Naive thymus-derived CD8-positive, alpha-beta T cell (primary cell): ENCODE measurements at regions not wholly inside any gene's neighbourhood (a gene's known extent, or its start where the extent isn't known, plus 50 kb on each side); places are given as distances from the start of the nearest gene placed in this dataset.
"Not testable (repeated sequence)": the region's sequence is repeated elsewhere in the genome, so short reads cannot be mapped to it uniquely, and the experiment has no call there.

ENCODE experiments used
- ATAC-seq, 2 donors: fragments of 150-1000 bp; cut with Tn5 transposase in 1 of 2; sonication (Bioruptor Pico), chemical (Tn5 transposase) in 1 of 2; 1 replicate in 1 of 2; 2 replicates in 1 of 2; pipeline ENCODE4 v1.10.0; 2021; ENCODE audit warnings: mild to moderate bottlenecking in 2 of 2, moderate library complexity in 2 of 2
- POLR2A ChIA-PET: fragments of 350-600 bp; sonication (Branson Sonifier 250); formaldehyde crosslinking; loops from one replicate; lab custom pipeline; 2021; ENCODE audit warnings: antibody characterized with exemption; lab: Charles Lee
- DNase-seq, 10 donors: peaks; one replicate each; pipeline versions ENCODE4 v3.0.0 to v3.0.0-alpha.2; 2020 to 2022
- H3K27ac Mint-ChIP-seq, 10 donors: one replicate each; pipeline ENCODE4 v1.8.0; 2020 to 2022; ENCODE audit warnings: mild to moderate bottlenecking in 10 of 10, mixed read lengths in 10 of 10, moderate library complexity in 4 of 10, inconsistent platforms in 1 of 10
- H3K27me3 Mint-ChIP-seq, 5 donors: one replicate each; pipeline ENCODE4 v1.8.0; 2021 to 2022; ENCODE audit warnings: mixed read lengths in 5 of 5
- H3K36me3 Mint-ChIP-seq, 3 donors: one replicate each; pipeline ENCODE4 v1.8.0; 2020 to 2022; ENCODE audit warnings: mixed read lengths in 3 of 3, mild to moderate bottlenecking in 2 of 3, inconsistent platforms in 1 of 3
- H3K4me1 Mint-ChIP-seq, 4 donors: one replicate each; pipeline ENCODE4 v1.8.0; 2021 to 2022; ENCODE audit warnings: mixed read lengths in 4 of 4
- H3K4me3 Mint-ChIP-seq, 10 donors: one replicate each; pipeline ENCODE4 v1.8.0; 2020 to 2022; ENCODE audit warnings: mild to moderate bottlenecking in 10 of 10, mixed read lengths in 10 of 10, moderate library complexity in 6 of 10, inconsistent platforms in 1 of 10
- H3K9me3 Mint-ChIP-seq, 9 donors: one replicate each; pipeline ENCODE4 v1.8.0; 2020 to 2022; ENCODE audit warnings: mixed read lengths in 9 of 9, mild to moderate bottlenecking in 3 of 9, inconsistent platforms in 1 of 9, moderate library complexity in 1 of 9

DNA sequence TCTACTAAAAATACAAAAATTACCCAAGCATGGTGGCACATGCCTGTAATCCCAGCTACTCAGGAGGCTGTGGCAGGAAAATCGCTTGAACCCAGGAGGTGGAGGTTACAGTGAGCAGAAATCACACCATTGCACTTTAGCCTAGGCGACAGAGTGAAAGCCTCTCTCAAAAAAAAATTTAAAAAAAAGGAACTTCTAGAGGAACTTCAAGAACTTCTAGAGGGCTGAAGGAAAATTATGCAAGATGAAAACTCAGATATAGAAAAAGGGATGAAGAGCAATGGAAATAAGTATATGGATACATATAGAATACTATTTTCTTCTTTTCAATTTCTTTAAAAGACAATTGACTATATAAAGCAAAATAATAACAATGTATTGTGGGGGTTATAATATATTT lies 51.2 kb upstream of the PRR5 start:
- Mint-ChIP-seq H3K27ac (no peak overlapping the region), H3K9me3 (no peaks in the 10 kb centered on the region), H3K4me1 (no peaks in the 10 kb centered on the region), H3K4me3 (no peak overlapping the region), H3K36me3 (no peaks in the 10 kb centered on the region), H3K27me3 (peaks cover 0 to 2% (median 0%) of the 10 kb centered on the region in 5 donors)
- POLR2A ChIA-PET = no interaction called here
- ATAC-seq = no peak
- no peak for DNase-seq

DNA sequence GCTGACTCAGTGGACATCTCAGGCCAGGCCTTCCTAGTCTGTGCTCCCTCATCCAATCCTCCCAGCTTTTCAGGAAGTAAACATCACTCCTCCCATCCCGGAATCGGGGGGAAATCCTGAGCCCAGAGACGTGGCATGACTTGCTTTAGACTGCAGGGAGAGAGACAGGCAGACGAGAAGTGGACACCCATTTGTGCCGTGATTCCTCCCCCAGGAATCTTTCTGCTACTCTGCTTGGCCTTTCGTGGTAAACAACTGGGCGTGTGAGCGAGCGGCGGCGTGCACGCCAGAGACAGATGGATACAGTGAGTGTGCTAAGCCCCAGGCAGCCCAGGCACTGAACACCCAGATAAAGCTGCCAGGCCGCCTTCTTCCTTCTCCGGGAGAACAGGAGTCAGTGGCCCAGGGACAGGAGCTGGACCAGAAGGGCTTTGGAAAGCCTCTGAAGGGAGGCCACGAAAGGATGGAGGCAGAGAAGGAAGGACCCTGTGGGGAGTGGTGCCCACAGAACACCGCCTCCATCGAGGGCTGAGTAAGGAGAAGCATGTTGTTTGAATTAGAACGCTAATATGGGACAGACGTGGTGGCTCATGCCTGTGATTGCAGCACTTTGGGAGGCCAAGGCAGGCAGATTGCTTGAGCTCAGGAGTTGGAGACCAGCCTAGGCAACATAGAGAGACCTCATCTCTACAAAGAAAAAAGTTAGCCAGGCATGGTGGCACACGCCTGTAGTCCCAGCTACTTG lies 53.0 kb upstream of the PRR5 start:
- Mint-ChIP-seq H3K36me3 (peaks cover 0 to 2% (median 0%) of the 10 kb centered on the region in 3 donors), H3K27ac (peak overlapping the region in 1 of 10 donors; percentile 15), H3K27me3 (peaks cover 0 to 2% (median 0%) of the 10 kb centered on the region in 5 donors), H3K9me3 (no peaks in the 10 kb centered on the region), H3K4me1 (no peaks in the 10 kb centered on the region), H3K4me3 (no peak overlapping the region)
- POLR2A ChIA-PET = interaction anchor here (0.6 kb wide), 1 partner anchor 20 kb away, joined by 3 read pairs; no protein-coding TSS in a partner anchor
- no peak for DNase-seq
- no peak for ATAC-seq

DNA sequence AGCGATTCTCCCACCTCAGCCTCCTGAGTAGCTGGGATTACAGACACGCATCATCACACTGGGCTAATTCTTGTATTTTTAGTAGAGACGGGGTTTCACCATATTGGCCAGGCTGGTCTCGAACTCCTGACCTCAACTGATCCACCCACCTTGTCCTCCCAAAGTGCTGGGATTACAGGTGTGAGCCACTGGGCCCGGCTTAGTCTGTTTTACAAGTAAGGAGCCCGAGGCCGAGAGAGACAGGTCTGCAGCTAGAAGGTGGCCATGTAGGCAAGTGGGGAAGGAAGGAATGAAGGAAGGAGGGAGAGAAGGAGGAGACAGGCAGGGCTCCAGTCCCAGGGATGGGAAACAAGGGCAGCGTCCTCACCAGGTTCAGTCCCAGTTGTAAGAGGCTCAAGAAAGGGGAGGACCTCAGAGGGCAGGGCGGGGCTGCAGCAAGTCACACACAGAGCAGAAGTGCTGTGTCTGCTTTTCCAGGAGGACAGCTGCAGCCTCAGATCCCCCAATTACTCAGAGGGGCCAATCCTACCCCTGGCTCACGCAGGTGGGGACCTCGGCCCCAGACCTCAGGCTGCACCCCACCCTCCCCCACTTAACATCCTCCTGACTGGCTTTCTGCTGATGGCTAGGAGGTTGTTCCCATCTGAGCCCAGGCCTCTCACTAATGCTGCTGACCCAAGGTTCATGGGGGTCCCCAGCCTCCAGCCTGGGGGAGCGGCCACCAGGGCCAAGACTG lies 53.8 kb upstream of the PRR5 start:
- no peak for ATAC-seq
- Mint-ChIP-seq H3K4me1 (no peaks in the 10 kb centered on the region), H3K9me3 (no peaks in the 10 kb centered on the region), H3K27ac (no peak overlapping the region), H3K27me3 (peaks cover 0 to 2% (median 0%) of the 10 kb centered on the region in 5 donors), H3K4me3 (no peak overlapping the region), H3K36me3 (peaks cover 0 to 2% (median 0%) of the 10 kb centered on the region in 3 donors)
- POLR2A ChIA-PET = interaction anchor here (0.6 kb wide), 1 partner anchor 20 kb away, joined by 3 read pairs; no protein-coding TSS in a partner anchor
- no peak for DNase-seq

DNA sequence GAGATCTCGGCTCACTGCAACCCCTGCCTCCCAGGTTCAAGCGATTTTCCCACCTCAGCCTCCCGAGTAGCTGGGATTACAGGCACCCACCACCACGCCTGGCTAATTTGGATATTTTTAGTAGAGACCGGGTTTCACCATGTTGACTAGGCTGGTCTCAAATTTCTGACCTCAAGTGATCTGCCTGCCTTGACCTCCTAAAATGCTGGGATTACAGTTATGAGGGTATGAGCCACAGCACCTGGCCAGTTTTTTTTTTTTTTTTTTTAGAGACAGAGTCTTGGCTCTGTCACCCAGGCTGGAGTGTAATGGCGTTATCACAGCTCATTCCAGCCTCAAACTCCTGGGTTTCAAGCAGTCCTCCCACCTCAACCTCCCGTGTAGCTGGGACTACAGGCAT lies 54.9 kb upstream of the PRR5 start:
- Mint-ChIP-seq H3K9me3 (no peaks in the 10 kb centered on the region), H3K4me3 (no peak overlapping the region), H3K4me1 (no peaks in the 10 kb centered on the region), H3K27ac (no peak overlapping the region), H3K36me3 (peaks cover 0 to 2% (median 0%) of the 10 kb centered on the region in 3 donors), H3K27me3 (peaks cover 0 to 2% (median 0%) of the 10 kb centered on the region in 5 donors)
- ATAC-seq (no peak), DNase-seq (no peak)
- POLR2A ChIA-PET = interaction anchor here (0.7 kb wide), 3 partner anchors 17 to 60 kb away, joined by 3 to 4 read pairs (median 4); no protein-coding TSS in a partner anchor

DNA sequence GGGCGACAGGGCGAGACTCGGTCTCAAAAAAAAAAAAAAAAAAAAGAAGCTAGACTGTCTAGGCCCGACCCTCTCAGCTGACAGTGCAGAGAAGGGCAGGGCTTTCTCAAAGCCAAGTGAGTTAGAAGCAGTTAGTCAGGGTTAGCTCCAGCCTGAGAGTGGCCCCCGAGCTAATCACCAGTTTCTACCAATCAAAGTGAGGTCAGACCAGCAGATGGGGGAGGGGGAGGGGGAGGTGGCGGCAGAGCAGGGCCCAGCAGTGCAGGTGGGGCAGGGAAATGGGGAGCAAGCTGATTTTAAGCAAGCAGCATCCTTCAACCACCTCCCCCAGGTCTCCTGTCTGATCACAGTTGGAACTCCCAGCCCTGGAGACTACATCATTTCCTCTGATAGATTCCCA lies 55.3 kb upstream of the PRR5 start:
- no peaks in the 10 kb centered on the region for H3K4me1 Mint-ChIP-seq
- no peak overlapping the region for H3K27ac Mint-ChIP-seq
- POLR2A ChIA-PET = interaction anchor here (0.7 kb wide), 4 partner anchors 16 to 61 kb away, joined by 3 to 6 read pairs (median 4); no protein-coding TSS in a partner anchor
- no peak for DNase-seq
- H3K36me3 Mint-ChIP-seq = peaks cover 0 to 2% (median 0%) of the 10 kb centered on the region in 3 donors
- peaks cover 0 to 2% (median 0%) of the 10 kb centered on the region in 5 donors for H3K27me3 Mint-ChIP-seq
- H3K9me3 Mint-ChIP-seq = no peaks in the 10 kb centered on the region
- no peak overlapping the region for H3K4me3 Mint-ChIP-seq
- no peak for ATAC-seq

DNA sequence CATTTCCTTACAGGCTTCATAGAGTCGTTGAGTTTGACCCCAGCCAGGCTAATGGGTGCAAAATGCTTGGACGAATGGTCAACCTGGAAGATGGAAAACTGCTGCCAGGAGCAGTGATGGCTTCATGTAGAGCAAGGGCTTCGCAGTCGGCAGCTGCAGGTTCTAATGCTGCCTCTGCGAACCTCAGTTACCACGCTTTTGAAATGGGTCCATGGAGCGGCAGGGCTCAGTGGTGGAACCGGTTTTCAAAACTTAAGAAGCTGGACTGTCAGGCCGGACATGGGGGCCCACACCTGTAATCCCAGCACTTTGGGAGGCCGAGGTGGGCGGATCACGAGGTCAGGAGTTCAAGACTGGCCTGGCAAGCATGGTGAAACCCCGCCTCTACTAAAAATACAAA lies 55.9 kb upstream of the PRR5 start:
- Mint-ChIP-seq H3K27me3 (peaks cover 0 to 2% (median 0%) of the 10 kb centered on the region in 5 donors), H3K36me3 (peaks cover 0 to 2% (median 0%) of the 10 kb centered on the region in 3 donors), H3K4me3 (no peak overlapping the region), H3K27ac (no peak overlapping the region), H3K4me1 (no peaks in the 10 kb centered on the region), H3K9me3 (no peaks in the 10 kb centered on the region)
- DNase-seq (no peak), ATAC-seq (no peak)
- POLR2A ChIA-PET = interaction anchor here (0.6 to 0.7 kb wide), 2 partner anchors 14 to 16 kb away, joined by 6 to 7 read pairs; no protein-coding TSS in a partner anchor

DNA sequence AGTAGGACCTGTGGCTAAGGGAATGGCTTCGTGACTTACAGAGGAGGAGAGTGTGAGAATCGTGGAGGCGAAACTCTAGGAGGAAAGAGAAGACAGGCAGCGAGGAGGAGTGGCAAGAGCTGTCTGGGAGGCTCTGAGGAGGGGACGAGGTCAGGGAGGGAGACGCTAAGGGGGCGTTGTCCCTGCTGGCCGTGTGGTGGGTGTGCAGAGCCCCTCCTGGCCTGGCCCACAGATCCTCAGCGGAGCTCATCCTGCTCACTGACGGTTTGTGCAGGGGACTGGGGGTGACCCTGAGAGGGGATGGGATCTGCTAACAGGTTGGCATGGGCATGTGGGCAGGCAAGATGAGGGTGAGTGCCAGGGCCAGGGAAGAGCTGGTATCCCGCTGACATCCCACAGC lies 56.5 kb upstream of the PRR5 start:
- no peak overlapping the region for H3K27ac Mint-ChIP-seq

DNA sequence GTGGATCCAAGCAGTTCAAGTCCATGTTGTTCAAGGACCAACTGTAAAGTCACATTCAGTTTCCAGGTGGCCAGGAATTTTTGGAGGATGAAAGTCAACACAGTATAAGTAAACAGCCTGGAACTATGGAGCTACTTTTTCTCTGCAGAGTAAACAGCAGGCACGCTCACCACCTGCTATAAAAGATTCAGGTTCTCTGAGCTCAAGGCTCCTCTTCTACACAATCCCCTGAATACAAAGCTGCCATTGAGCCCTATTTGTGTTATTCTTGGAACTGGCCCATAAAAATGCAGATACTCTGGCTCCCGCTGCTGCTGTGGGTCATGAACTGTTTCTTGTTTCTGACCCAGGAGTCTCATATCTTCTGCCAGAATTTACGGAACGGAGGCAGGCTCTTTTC lies 56.9 kb upstream of the PRR5 start:
- H3K27ac Mint-ChIP-seq = peak overlapping the region in 1 of 10 donors; percentile 84

More for the DNA sequence above, 56.5 kb upstream of the PRR5 start:
- ATAC-seq (no peak), DNase-seq (no peak)
- POLR2A ChIA-PET = interaction anchor here (0.6 kb wide), 1 partner anchor 14 kb away, joined by 7 read pairs; no protein-coding TSS in a partner anchor
- Mint-ChIP-seq H3K4me1 (no peaks in the 10 kb centered on the region), H3K4me3 (no peak overlapping the region), H3K27me3 (peaks cover 0 to 2% (median 0%) of the 10 kb centered on the region in 5 donors), H3K9me3 (no peaks in the 10 kb centered on the region), H3K36me3 (peaks cover 0 to 2% (median 0%) of the 10 kb centered on the region in 3 donors)

DNA sequence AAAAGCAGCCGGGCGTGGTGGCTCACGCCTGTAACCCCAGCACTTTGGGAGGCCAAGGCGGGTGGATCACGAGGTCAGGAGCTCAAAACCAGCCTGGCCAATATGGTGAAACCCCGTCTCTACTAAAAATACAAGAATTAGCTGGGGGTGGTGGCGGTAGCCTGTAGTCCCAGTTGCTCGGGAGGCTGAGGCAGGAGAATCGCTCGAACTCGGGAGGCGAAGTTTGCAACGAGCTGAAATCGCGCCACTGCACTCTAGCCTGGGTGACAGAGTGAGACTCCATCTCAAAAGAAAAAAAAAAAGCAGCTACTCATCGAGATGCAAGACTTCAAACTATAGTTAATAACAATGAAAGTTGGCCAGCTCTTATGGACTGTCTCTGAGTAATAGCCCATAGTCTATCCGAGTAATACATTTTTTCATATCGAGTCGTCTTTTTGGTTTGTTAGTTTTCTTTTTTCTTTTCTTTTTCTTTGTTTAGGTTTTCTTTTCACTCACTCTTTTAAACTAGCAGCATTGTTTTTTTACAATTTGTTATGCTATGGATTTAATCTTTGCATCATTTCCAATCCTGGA lies 58.4 kb upstream of the PRR5 start:
- H3K9me3 Mint-ChIP-seq, ATAC-seq, H3K27me3 Mint-ChIP-seq, H3K4me1 Mint-ChIP-seq, H3K4me3 Mint-ChIP-seq, H3K36me3 Mint-ChIP-seq, POLR2A ChIA-PET, DNase-seq: not testable (repeated sequence)
- H3K27ac Mint-ChIP-seq = peak overlapping the region in 1 of 10 donors; percentile 1

More for the DNA sequence above, 56.9 kb upstream of the PRR5 start:
- Mint-ChIP-seq H3K4me1 (no peaks in the 10 kb centered on the region), H3K27me3 (peaks cover 0 to 2% (median 0%) of the 10 kb centered on the region in 5 donors), H3K9me3 (no peaks in the 10 kb centered on the region), H3K36me3 (peaks cover 0 to 2% (median 0%) of the 10 kb centered on the region in 3 donors), H3K4me3 (no peak overlapping the region)
- POLR2A ChIA-PET = no interaction called here
- ATAC-seq (no peak), DNase-seq (no peak)

DNA sequence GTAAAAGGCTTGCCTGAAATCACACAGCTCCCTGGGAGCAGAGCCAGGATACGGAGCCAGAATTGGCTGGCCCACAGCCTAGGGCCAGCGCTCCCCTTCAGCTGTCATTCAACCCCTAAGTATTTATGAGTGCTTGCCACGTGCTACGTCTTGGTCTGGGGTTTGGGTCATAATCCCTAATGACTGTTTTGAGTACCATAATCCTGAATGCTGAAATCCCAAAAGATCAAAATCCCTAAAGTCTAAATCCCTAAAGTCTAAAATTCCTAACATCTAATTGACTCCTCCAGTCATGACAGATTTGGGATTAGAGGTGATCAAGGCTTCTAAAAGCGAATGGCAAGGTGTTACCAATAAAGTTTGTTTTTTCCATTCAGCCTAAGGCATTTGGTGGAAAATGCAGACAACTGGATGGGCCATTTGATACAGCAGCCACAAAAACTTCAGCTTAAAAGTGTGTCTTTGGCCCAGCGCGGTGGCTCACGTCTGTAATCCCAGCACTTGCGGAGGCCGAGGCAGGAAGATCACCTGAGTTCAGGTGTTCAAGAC lies 59.8 kb upstream of the PRR5 start:
- Mint-ChIP-seq H3K27ac (no peak overlapping the region), H3K27me3 (no peaks in the 10 kb centered on the region), H3K36me3 (peaks cover 0 to 2% (median 0%) of the 10 kb centered on the region in 3 donors), H3K4me1 (no peaks in the 10 kb centered on the region), H3K9me3 (no peaks in the 10 kb centered on the region), H3K4me3 (no peak overlapping the region)
- DNase-seq (no peak), ATAC-seq (no peak)
- POLR2A ChIA-PET = no interaction called here

DNA sequence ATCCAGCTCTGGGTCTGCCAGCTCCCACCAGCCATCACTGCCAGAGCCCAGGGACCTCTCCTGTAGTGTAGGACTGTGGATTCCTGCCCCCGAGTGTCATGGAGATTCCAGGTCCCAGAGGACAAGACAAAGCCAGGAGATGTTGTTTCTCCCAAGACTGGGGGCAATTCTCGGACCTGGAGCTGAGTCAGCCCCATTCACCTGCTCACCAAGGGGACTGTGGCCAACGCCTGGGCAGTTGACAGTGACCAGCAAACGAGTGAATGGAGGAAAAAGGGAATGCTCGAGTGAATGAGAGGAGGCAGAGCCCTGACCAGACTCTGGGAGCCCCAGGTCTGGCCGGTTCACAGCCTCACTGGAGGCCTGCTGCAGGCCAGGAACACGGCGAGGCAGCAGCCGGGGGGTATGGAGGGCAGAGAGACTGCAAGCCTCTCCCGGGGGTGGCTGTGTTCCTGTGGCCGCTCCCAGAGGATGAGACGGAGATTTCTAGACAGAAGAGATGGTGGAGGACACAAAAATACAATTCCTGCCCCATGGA lies 61.3 kb upstream of the PRR5 start:
- Mint-ChIP-seq H3K36me3 (peaks cover 0 to 2% (median 0%) of the 10 kb centered on the region in 3 donors), H3K4me3 (no peak overlapping the region), H3K27me3 (no peaks in the 10 kb centered on the region), H3K9me3 (no peaks in the 10 kb centered on the region), H3K27ac (peak overlapping the region in 1 of 10 donors; percentile 43), H3K4me1 (no peaks in the 10 kb centered on the region)
- POLR2A ChIA-PET = no interaction called here
- ATAC-seq (no peak), DNase-seq (no peak)

DNA sequence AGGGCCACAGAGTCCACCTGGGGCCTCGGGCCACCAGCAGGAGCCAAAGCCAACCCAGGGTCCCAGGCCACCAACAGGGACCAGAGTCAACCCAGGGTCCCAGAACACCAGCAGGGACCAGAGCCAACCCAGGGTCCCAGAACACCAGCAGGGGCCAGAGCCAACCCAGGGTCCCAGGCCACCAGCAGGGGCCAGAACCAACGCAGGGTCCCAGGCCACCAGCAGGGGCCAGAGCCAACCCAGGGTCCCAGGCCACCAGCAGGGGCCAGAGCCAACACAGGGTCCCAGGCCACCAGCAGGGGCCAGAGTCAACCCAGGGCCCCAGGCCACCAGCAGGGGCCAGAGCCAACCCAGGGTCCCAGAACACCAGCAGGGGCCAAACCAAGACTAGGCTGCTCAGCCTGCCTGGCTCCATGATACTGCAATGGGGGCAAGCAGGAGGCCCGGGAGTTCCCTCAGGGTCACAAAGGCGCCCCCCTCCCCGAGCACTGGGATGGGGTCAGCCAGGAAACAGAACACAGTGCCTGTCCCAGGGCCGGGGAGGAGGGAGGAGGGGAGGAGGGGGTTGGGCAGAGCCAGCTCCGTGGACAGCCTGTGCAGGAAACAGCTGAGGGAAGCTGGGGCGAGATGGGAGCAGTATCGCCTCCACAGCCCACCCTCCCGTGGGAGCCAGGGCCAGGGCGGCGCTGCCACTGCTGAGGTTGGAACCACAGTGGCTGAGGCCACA lies 62.0 kb upstream of the PRR5 start:
- no peak for ATAC-seq
- DNase-seq = no peak
- H3K4me1 Mint-ChIP-seq = peaks cover 0 to under 1% (median under 1%) of the 10 kb centered on the region in 4 donors
- H3K9me3 Mint-ChIP-seq = no peaks in the 10 kb centered on the region
- POLR2A ChIA-PET = no interaction called here
- no peaks in the 10 kb centered on the region for H3K27me3 Mint-ChIP-seq
- no peaks in the 10 kb centered on the region for H3K36me3 Mint-ChIP-seq
- H3K27ac Mint-ChIP-seq = no peak overlapping the region
- H3K4me3 Mint-ChIP-seq = no peak overlapping the region
